Heart left ventricle (tissue), 16 donors: ENCODE measurements at regions not wholly inside any gene's neighbourhood (a gene's known extent, or its start where the extent isn't known, plus 50 kb on each side); places are given as distances from the start of the nearest gene placed in this dataset.

Source experiments
- ATAC-seq, 4 donors: fragments of 200-7000 bp; cut with Tn5 transposase; one replicate each; pipeline ENCODE4 v1.9.1; 2020 to 2022; ENCODE audit warnings: moderate library complexity in 4 of 4, mild to moderate bottlenecking in 3 of 4, moderate number of reproducible peaks in 1 of 4
- DNase-seq, 5 donors: peaks; one replicate each; pipeline ENCODE4 v3.0.0-alpha.2; 2020
- H3K27ac ChIP-seq, 12 donors: fragments of 200-600 bp; sonication (generic) in 4 of 12; one replicate each; pipeline versions ENCODE4 v1.5.0 to v1.8.0; 2016 to 2022; ENCODE audit warnings: mild to moderate bottlenecking in 2 of 12
- H3K27me3 ChIP-seq, 9 donors: fragments of 200-600 bp; sonication (generic) in 2 of 9; one replicate each; pipeline versions ENCODE4 v1.5.1 to v1.8.0; 2016 to 2022; ENCODE audit warnings: mild to moderate bottlenecking in 3 of 9
- H3K36me3 ChIP-seq, 9 donors: fragments of 200-600 bp; sonication (generic) in 2 of 9; one replicate each; pipeline versions ENCODE4 v1.5.0 to v1.8.0; 2018 to 2022; ENCODE audit warnings: mild to moderate bottlenecking in 2 of 9
- H3K4me1 ChIP-seq, 12 donors: fragments of 200-600 bp; sonication (generic) in 4 of 12; one replicate each; pipeline versions ENCODE4 v1.5.0 to v1.8.0; 2016 to 2022; ENCODE audit warnings: mild to moderate bottlenecking in 3 of 12
- H3K4me3 ChIP-seq, 12 donors: fragments of 200-600 bp; sonication (generic) in 4 of 12; one replicate each; pipeline versions ENCODE4 v1.5.0 to v1.8.0; 2017 to 2022; ENCODE audit warnings: mild to moderate bottlenecking in 9 of 12, moderate library complexity in 4 of 12
- H3K9me3 ChIP-seq, 12 donors: fragments of 200-600 bp; sonication (generic) in 4 of 12; one replicate each; pipeline versions ENCODE4 v1.5.0 to v1.8.0; 2016 to 2022; ENCODE audit warnings: mild to moderate bottlenecking in 1 of 12
- POLR2A ChIP-seq, 2 donors: fragments of 450-650 bp; IDR thresholded peaks; one replicate each; pipeline ENCODE4 v1.6.1; 2017; ENCODE audit warnings: antibody characterized with exemption in 2 of 2, mild to moderate bottlenecking in 2 of 2, moderate library complexity in 2 of 2
- WGBS, 4 donors: extraction: QIAGEN DNeasy Blood & Tissue Kit in 2 of 4; methylation state at CpG; one replicate each; pipeline versions ENCODE4 v1.1.5 to v1.1.7; 2013 to 2018; 5-methylcytosine and 5-hydroxymethylcytosine counted together
- intact Hi-C, 10 donors: fragments of 100-400 bp; cut with DNase I; formaldehyde crosslinking; loops; one replicate each; pipeline versions ENCODE4 v1.11.1 to v1.14.2; 2022
- TF ChIP-seq, protein P1 (sequence below), 12 donors: fragments of 200-600 bp; sonication (generic) in 4 of 12; IDR thresholded peaks; one replicate each; pipeline versions ENCODE4 v1.5.0 to v1.8.0; 2018 to 2022; ENCODE audit warnings: antibody characterized with exemption in 12 of 12, mild to moderate bottlenecking in 5 of 12
- donor health status: ischemic (EF 13 %, LVEDD 7.1; RV severe dilation, severe dysfunction).
- donor health status: healthy with polysubstance abuse.
- donor health status: DM: no; HTN: yes; CAD: no.
- donor health status: DM: no; HTN: no; CAD: no.
- donor health status: ischemic (EF 25% LVEDD 6.9; RV normal size, moderate dysfunction).
- donor health status: ischemic (EF 25% LVEDD 5.7; RV mildly dilated, moderate dysfunction).
- donor health status: healthy.
- donor health status: DM: yes; HTN: yes; CAD: no.
- donor health status: ischemic (EF 35%, LVEDD 5.7; RV mildly dilated, moderate dysfunction).
- donor health status: nonischemic (EF 11% LVEDD 7.7; RV severe dilation, severe dysfunction).
- donor health status: DM: yes; HTN: yes; CAD: no.
- donor health status: PGD.
- donor health status: ischemic (EF 29% LVEDD 5.4; RV normal size, mild dysfunction).
- donor health status: nonischemic (EF 23%, LVEDD 6.1; RV moderate dilation, normal function).

DNA sequence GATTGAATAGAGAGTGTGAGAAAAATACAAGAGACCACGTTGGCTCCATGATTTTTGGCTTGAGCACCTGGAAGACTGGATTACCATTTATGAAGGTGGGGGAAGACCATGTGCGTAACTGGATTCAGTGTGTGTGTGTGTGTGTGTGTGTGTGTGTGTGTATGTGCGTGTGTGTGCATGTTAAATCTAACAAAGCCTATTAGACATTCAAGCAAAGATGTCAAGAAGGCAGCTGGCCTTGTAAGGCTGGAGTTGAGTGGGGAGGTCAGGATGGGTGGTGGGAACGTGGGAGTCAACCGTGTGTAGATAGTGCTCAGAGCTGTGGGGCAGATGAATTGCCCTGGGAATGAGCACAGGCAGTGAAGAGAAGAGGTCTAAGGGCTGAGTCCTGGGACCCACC lies 293.8 kb upstream of the POU3F1 start:
- Histone ChIP-seq H3K9me3 (peaks cover 0 to 5% (median 0%) of the 10 kb centered on the region in 12 donors), H3K36me3 (no peaks in the 10 kb centered on the region), H3K4me3 (no peak overlapping the region), H3K27me3 (peaks cover 0 to 32% (median 0%) of the 10 kb centered on the region in 9 donors), H3K4me1 (no peaks in the 10 kb centered on the region), H3K27ac (no peak overlapping the region)
- TF ChIP-seq POLR2A (IDR thresholded peaks at IDR 0.05), result no peak
- TF ChIP-seq, protein P1, sequence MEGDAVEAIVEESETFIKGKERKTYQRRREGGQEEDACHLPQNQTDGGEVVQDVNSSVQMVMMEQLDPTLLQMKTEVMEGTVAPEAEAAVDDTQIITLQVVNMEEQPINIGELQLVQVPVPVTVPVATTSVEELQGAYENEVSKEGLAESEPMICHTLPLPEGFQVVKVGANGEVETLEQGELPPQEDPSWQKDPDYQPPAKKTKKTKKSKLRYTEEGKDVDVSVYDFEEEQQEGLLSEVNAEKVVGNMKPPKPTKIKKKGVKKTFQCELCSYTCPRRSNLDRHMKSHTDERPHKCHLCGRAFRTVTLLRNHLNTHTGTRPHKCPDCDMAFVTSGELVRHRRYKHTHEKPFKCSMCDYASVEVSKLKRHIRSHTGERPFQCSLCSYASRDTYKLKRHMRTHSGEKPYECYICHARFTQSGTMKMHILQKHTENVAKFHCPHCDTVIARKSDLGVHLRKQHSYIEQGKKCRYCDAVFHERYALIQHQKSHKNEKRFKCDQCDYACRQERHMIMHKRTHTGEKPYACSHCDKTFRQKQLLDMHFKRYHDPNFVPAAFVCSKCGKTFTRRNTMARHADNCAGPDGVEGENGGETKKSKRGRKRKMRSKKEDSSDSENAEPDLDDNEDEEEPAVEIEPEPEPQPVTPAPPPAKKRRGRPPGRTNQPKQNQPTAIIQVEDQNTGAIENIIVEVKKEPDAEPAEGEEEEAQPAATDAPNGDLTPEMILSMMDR (IDR thresholded peaks at IDR 0.05), result no peak
- ATAC-seq (no peak), DNase-seq (no peak)
- intact Hi-C loops, result no loop called here
- 76 to 80% (median 77%) methylated on average over 5 of the region's 5 CpGs for WGBS, 4 donors

DNA sequence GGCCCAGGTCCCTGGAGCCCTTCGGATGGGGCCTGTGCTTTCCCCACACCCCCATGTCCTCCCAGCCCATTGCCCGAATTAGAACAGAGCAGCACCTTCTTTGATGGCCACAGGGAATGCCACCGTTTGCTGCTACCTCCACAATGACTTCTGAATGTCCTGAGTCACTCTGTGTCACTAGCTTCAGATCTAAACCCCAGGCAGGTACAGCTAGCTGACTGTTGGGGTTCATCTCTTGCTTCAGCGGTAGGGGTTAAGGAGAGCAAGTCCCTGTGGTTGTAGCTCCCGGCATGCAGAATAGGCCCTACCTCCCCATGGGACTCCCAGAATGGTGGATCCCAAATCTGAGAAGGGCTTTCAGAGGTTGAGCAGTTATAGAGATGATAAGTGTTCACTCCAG lies 291.1 kb upstream of the POU3F1 start:
- Histone ChIP-seq H3K27ac (no peak overlapping the region), H3K36me3 (no peaks in the 10 kb centered on the region), H3K4me3 (no peak overlapping the region), H3K27me3 (peaks cover 0 to 49% (median 0%) of the 10 kb centered on the region in 9 donors), H3K9me3 (no peaks in the 10 kb centered on the region), H3K4me1 (no peaks in the 10 kb centered on the region)
- ATAC-seq, result no peak
- WGBS, 4 donors, result 70 to 81% (median 78%) methylated on average over 2 to 5 of the region's 5 CpGs
- intact Hi-C loops, result no loop called here
- DNase-seq, result no peak
- TF ChIP-seq, protein P1 (IDR thresholded peaks at IDR 0.05), result no peak
- TF ChIP-seq POLR2A (IDR thresholded peaks at IDR 0.05), result no peak

DNA sequence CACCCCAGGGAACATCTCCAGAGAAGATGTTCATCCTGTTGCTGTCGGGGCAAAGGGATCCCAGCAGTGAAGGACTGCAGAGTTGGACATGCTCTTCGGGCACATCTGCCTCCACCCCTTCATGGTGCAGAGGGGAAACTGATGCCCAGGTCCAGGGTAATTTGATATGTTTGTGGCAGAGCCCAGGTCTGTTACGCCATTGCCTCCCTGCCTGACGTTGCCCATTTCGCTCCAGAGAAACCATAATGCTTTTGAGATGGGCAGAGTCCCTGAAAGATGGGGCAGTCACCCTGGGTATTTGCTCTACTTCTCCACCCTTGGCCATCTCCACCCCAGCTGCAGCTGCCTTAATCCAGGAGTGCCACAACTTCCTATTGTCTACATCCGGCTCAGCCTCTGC lies 290.4 kb upstream of the POU3F1 start:
- H3K27me3 ChIP-seq, result peaks cover 0 to 54% (median 0%) of the 10 kb centered on the region in 9 donors
- no peak overlapping the region for H3K4me3 ChIP-seq
- intact Hi-C loops, result no loop called here
- H3K27ac ChIP-seq, result no peak overlapping the region
- ATAC-seq (no peak), DNase-seq (no peak)
- 74 to 83% (median 80%) methylated on average over 6 of the region's 6 CpGs for WGBS, 4 donors
- TF ChIP-seq, protein P1 (IDR thresholded peaks at IDR 0.05), result no peak
- TF ChIP-seq POLR2A (IDR thresholded peaks at IDR 0.05), result no peak
- H3K9me3 ChIP-seq, result no peaks in the 10 kb centered on the region
- H3K4me1 ChIP-seq, result no peaks in the 10 kb centered on the region
- H3K36me3 ChIP-seq, result no peaks in the 10 kb centered on the region

DNA sequence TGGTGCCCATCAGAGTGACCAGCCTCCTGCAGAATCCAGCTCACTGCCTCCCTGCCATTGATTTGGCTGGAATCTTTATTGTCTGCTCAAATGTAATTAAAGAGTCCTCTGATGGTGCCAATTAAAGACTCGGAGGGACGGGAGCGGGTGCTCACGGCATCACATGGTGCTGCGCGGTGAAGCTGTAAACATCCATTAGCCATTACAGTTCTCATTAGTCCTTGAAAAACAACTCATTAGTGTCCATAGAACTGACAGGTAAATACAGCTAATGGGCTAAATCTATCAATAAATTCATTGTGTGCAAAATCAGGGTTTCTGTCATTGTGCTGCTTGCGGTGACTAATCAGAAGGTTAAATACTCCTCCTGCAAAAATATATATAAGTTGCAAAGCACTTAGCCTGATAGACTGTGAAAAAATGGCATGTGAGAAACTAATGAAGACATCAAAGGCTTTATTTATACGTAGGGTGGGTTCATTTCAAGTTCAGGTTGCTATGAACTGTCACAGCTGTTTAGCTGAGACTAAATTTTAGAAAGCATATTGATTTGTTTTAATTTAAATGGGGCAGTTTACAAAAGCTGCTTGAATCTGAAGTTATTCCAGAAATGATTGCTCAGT lies 289.8 kb upstream of the POU3F1 start:
- Histone ChIP-seq H3K4me1 (no peaks in the 10 kb centered on the region), H3K36me3 (no peaks in the 10 kb centered on the region), H3K27ac (no peak overlapping the region), H3K9me3 (no peaks in the 10 kb centered on the region), H3K4me3 (no peak overlapping the region), H3K27me3 (peaks cover 0 to 49% (median 0%) of the 10 kb centered on the region in 9 donors)
- intact Hi-C loops, result no loop called here
- TF ChIP-seq POLR2A (IDR thresholded peaks at IDR 0.05), result no peak
- TF ChIP-seq, protein P1 (IDR thresholded peaks at IDR 0.05), result no peak
- ATAC-seq (no peak), DNase-seq (no peak)
- WGBS, 4 donors, result 88 to 91% (median 90%) methylated on average over 8 of the region's 8 CpGs
